Cerebellar nuclear complex (tissue), 1 donor: ENCODE measurements at regions not wholly inside any gene's neighbourhood (a gene's known extent, or its start where the extent isn't known, plus 50 kb on each side); places are given as distances from the start of the nearest gene placed in this dataset.

Experiments
- DNase-seq, 2 experiments: peaks; one replicate each; lab custom pipeline; 2025; lab: John Stamatoyannopoulos, UW

DNA sequence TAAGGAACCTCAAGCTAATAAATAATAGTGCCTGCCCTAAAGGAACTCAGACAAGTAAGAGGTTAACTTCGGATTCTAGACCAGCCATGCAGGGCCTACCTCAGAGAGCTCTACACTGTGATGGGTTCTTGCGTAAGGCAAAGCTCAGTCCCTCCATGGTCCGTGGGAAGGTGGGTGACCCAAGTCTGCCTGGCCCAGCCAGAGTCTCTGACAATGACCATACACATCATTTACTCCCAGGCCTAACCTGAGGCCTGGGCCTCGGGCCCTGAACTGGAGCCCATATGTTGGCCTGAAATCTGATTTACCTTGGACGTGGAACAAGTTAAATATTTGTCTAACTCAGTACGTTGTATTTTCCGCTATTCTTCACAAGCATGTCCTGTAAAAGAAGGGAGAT, 55.1 kb downstream of the TMEM174 start:
- DNase-seq = no peak
